Lower leg skin (tissue), 4 donors: ENCODE measurements at regions not wholly inside any gene's neighbourhood (a gene's known extent, or its start where the extent isn't known, plus 50 kb on each side); places are given as distances from the start of the nearest gene placed in this dataset.

Source experiments
- DNase-seq, 2 donors: peaks; one replicate each; pipeline ENCODE4 v3.0.0-alpha.2; 2019; ENCODE audit warnings: low spot score in 2 of 2
- H3K4me3 ChIP-seq: fragments of 200-600 bp; sonication (generic); 2 replicates; pipeline ENCODE4 v1.5.1; 2017; ENCODE audit warnings: mild to moderate bottlenecking, low read depth; ENCODE audit not compliant: poor library complexity, severe bottlenecking
- CTCF ChIP-seq, 3 donors: fragments of 450-650 bp; IDR thresholded peaks; one replicate each; pipeline ENCODE4 v1.5.1; 2016; ENCODE audit warnings: antibody characterized with exemption in 3 of 3, mild to moderate bottlenecking in 3 of 3, moderate library complexity in 2 of 3
- POLR2A ChIP-seq, 2 donors: fragments of 450-650 bp; IDR thresholded peaks; one replicate each; pipeline ENCODE4 v1.6.1; 2016 to 2017; ENCODE audit warnings: antibody characterized with exemption in 2 of 2, mild to moderate bottlenecking in 1 of 2, moderate library complexity in 1 of 2
- WGBS, 2 donors: methylation state at CpG; one replicate each; pipeline ENCODE4 v1.1.5; 2018; 5-methylcytosine and 5-hydroxymethylcytosine counted together
- intact Hi-C: fragments of 100-400 bp; cut with DNase I; formaldehyde crosslinking; loops from one replicate; pipeline ENCODE4 v1.15.0; 2023; ENCODE audit warnings: low total_unique reads

GRCh38 chr12:53807322-53807860 is 55.6 kb upstream of the CISTR start:
- 87 to 95% methylated on average over 8 of the region's 8 CpGs for WGBS, 2 donors
- no peak for DNase-seq
- no peak overlapping the region for H3K4me3 ChIP-seq
- no peak for TF ChIP-seq POLR2A (IDR thresholded peaks at IDR 0.05)
- TF ChIP-seq CTCF (IDR thresholded peaks at IDR 0.05) = no peak
- intact Hi-C loops = no loop called here

- 45% methylated on average over 5 of the region's 5 CpGs for WGBS, 2 donors
- H3K4me3 ChIP-seq = no peak overlapping the region
- DNase-seq = no peak
- no peak for TF ChIP-seq POLR2A (IDR thresholded peaks at IDR 0.05)
- TF ChIP-seq CTCF (IDR thresholded peaks at IDR 0.05) = no peak
- intact Hi-C loops = no loop called here
These were observed 56.4 kb upstream of the CISTR start for GRCh38 chr12:53808023-53808705.

GRCh38 chr12:53809005-53809404 is 57.2 kb upstream of the CISTR start:
- TF ChIP-seq CTCF (IDR thresholded peaks at IDR 0.05) = no peak
- TF ChIP-seq POLR2A (IDR thresholded peaks at IDR 0.05) = no peak
- WGBS, 2 donors = 59 to 90% methylated on average over 3 of the region's 3 CpGs
- intact Hi-C loops = no loop called here
- DNase-seq = no peak
- no peak overlapping the region for H3K4me3 ChIP-seq

- TF ChIP-seq CTCF (IDR thresholded peaks at IDR 0.05) = no peak
- TF ChIP-seq POLR2A (IDR thresholded peaks at IDR 0.05) = no peak
These were observed 59.2 kb upstream of the CISTR start for GRCh38 chr12:53810950-53811349.

GRCh38 chr12:53811606-53812005 is 59.8 kb upstream of the CISTR start:
- no peak overlapping the region for H3K4me3 ChIP-seq
- no peak for DNase-seq
- TF ChIP-seq POLR2A (IDR thresholded peaks at IDR 0.05) (no peak), CTCF (IDR thresholded peaks at IDR 0.05) (no peak)
- 75 to 84% methylated on average over 8 of the region's 8 CpGs for WGBS, 2 donors
- intact Hi-C loops = no loop called here

More at GRCh38 chr12:53810950-53811349, 59.2 kb upstream of the CISTR start:
- intact Hi-C loops = no loop called here
- 87 to 93% methylated on average over 1 of the region's 1 CpG for WGBS, 2 donors
- H3K4me3 ChIP-seq = no peak overlapping the region
- no peak for DNase-seq
